K562 (cell line): ENCODE measurements at regions not wholly inside any gene's neighbourhood (a gene's known extent, or its start where the extent isn't known, plus 50 kb on each side); places are given as distances from the start of the nearest gene placed in this dataset.

ENCODE experiments used
- ATAC-seq: fragments of 200-7000 bp; cut with Tn5 transposase; 3 replicates; pipeline ENCODE4 v1.9.1; 2020; ENCODE audit warnings: moderate library complexity
- BruUV-seq: library from RNA; stranded (reverse); fragments of 400-500 nt; replicated peaks from 2 replicates; lab custom pipeline; 2021; lab: Mats Ljungman, UMichigan
- CTCF ChIA-PET: fragments of 300-600 bp; formaldehyde crosslinking; extraction: SDS; loops from one replicate; lab custom pipeline; 2021; ENCODE audit warnings: low intra/inter-chr PET ratio; lab: Yijun Ruan, JAX
- POLR2A ChIA-PET: fragments of 300-600, 350-650 bp; sonication (Branson Sonifier 250); formaldehyde crosslinking; extraction: SDS; loops from one replicate; lab custom pipeline; 2021; ENCODE audit warnings: antibody characterized with exemption, inconsistent platforms; lab: Yijun Ruan, JAX
- DNase-seq, 4 experiments: peaks; one replicate each; pipeline versions ENCODE4 v3.0.0 to v3.0.0-alpha.2; 2011 to 2018; ENCODE audit warnings: low spot score in 3 of 4, mixed read lengths in 3 of 4; ENCODE audit errors: extremely low read depth in 1 of 4
- FAIRE-seq: peaks from 2 replicates; lab custom pipeline; 2011; peaks lifted over from hg19 to GRCh38; lab: Jason Lieb, UNC
- H2AFZ ChIP-seq: 2 replicates; pipeline ENCODE4 v1.6.0; 2011; ENCODE audit warnings: low read depth, low read length, control low read depth, inconsistent platforms
- H3K27ac ChIP-seq: fragments of 200-600 bp; 3 replicates; pipeline ENCODE4 v1.8.0; 2011; ENCODE audit warnings: low read depth, mild to moderate bottlenecking, control low read depth, inconsistent platforms, low read length, moderate library complexity, mixed read lengths; ENCODE audit errors: extremely low read depth
- H3K27me3 ChIP-seq, 2 experiments: fragments of 300-600 bp in 1 of 2; 2 replicates in 1 of 2; 3 replicates in 1 of 2; pipeline versions ENCODE4 v1.6.0 to v1.8.0; 2011; ENCODE audit warnings: inconsistent platforms in 2 of 2, low read length in 2 of 2, mild to moderate bottlenecking in 1 of 2, mixed read lengths in 1 of 2, moderate library complexity in 1 of 2; ENCODE audit not compliant: control insufficient read depth in 2 of 2, insufficient read depth in 2 of 2
- H3K36me3 ChIP-seq: fragments of 300-600 bp; 3 replicates; pipeline ENCODE4 v1.8.0; 2011; ENCODE audit warnings: mild to moderate bottlenecking, low read length, inconsistent platforms; ENCODE audit not compliant: control insufficient read depth, insufficient read depth
- H3K4me1 ChIP-seq, 2 experiments: fragments of 200-600 bp in 1 of 2; replicated peaks in 1 of 2; 2 replicates in 1 of 2; 3 replicates in 1 of 2; pipeline versions ENCODE4 v1.5.1 to v1.8.0; 2011; ENCODE audit warnings: inconsistent platforms in 2 of 2, low read length in 2 of 2, mild to moderate bottlenecking in 1 of 2, mixed read lengths in 1 of 2, moderate library complexity in 1 of 2; ENCODE audit not compliant: control insufficient read depth in 2 of 2, insufficient read depth in 2 of 2
- H3K4me2 ChIP-seq: 2 replicates; pipeline ENCODE4 v1.6.1; 2011; ENCODE audit warnings: low read length, control low read depth, inconsistent platforms, mixed read lengths; ENCODE audit not compliant: insufficient read depth
- H3K4me3 ChIP-seq: fragments of 200-600 bp; sonication (generic), shearing (Covaris generic); 2 replicates; pipeline ENCODE4 v1.5.1; 2016; ENCODE audit warnings: control low read depth, inconsistent platforms
- H3K79me2 ChIP-seq: fragments of 200-600 bp; 3 replicates; pipeline ENCODE4 v1.8.0; 2011; ENCODE audit warnings: low read length, inconsistent platforms; ENCODE audit not compliant: control insufficient read depth, insufficient read depth
- H3K9ac ChIP-seq, 2 experiments: 2 replicates each; pipeline versions ENCODE4 v1.6.0 to v1.6.1; 2011; ENCODE audit warnings: low read depth in 2 of 2, low read length in 2 of 2, control low read depth in 1 of 2, inconsistent platforms in 1 of 2, mild to moderate bottlenecking in 1 of 2, mixed read lengths in 1 of 2; ENCODE audit not compliant: insufficient read depth in 1 of 2
- H3K9me1 ChIP-seq: one replicate; pipeline ENCODE4 v1.6.0; 2011; ENCODE audit warnings: inconsistent platforms, mild to moderate bottlenecking, low read length, moderate library complexity; ENCODE audit not compliant: control insufficient read depth, insufficient read depth
- H3K9me3 ChIP-seq: replicated peaks from 2 replicates; pipeline ENCODE4 v1.5.1; 2011; ENCODE audit warnings: low read depth, low read length, inconsistent platforms; ENCODE audit not compliant: control insufficient read depth, insufficient read depth
- H4K20me1 ChIP-seq: replicated peaks from 2 replicates; pipeline ENCODE4 v1.6.1; 2011; ENCODE audit warnings: low read length, inconsistent platforms, mixed read lengths; ENCODE audit not compliant: control insufficient read depth, insufficient read depth
- CBX8 ChIP-seq: fragments of 200-600 bp; sonication (generic); IDR thresholded peaks from 2 replicates; pipeline ENCODE4 v1.6.1; 2012; ENCODE audit warnings: borderline replicate concordance, mixed run types, low read depth, mild to moderate bottlenecking, moderate library complexity, mixed read lengths, low read length, control low read depth, inconsistent platforms; ENCODE audit not compliant: poor library complexity, severe bottlenecking; ENCODE audit errors: extremely low read depth
- E2F1 ChIP-seq: sonication (generic); formaldehyde crosslinking; IDR thresholded peaks from 2 replicates; pipeline ENCODE4 v1.8.1; 2023; ENCODE audit warnings: mild to moderate bottlenecking, missing genetic modification reagents, moderate library complexity
- STAT6 ChIP-seq: sonication (generic); formaldehyde crosslinking; IDR thresholded peaks from 2 replicates; pipeline ENCODE4 v1.8.1; 2023; ENCODE audit warnings: mild to moderate bottlenecking, missing genetic modification reagents
- ZSCAN29 ChIP-seq: fragments of 450-650 bp; IDR thresholded peaks from 2 replicates; pipeline ENCODE4 v1.6.1; 2017
- WGBS: fragments of 100-300 bp; shearing (Covaris generic); methylation state at CpG from one replicate; pipeline ENCODE4 v1.1.6; 2016; ENCODE audit warnings: low coverage, mixed read lengths; ENCODE audit not compliant: insufficient coverage; ENCODE audit errors: missing lambda C conversion rate; 5-methylcytosine and 5-hydroxymethylcytosine counted together
- in situ Hi-C: fragments of 300-500 bp; cut with MboI; formaldehyde crosslinking; loops from 4 replicates; pipeline ENCODE4 v1.15.0; 2018; ENCODE audit warnings: inconsistent platforms, mixed read lengths
- intact Hi-C: fragments of 100-400 bp; cut with micrococcal nuclease; formaldehyde crosslinking; loops from 2 replicates; pipeline ENCODE4 v1.14.2; 2022
- TF ChIP-seq, protein P1 (sequence below): fragments of 450-650 bp; formaldehyde crosslinking; IDR thresholded peaks from 2 replicates; pipeline ENCODE4 v1.4.0; 2020; ENCODE audit warnings: mild to moderate bottlenecking, moderate library complexity
- TF ChIP-seq, protein P2 (sequence below): sonication (generic); formaldehyde crosslinking; IDR thresholded peaks from 2 replicates; pipeline ENCODE4 v1.8.0; 2023; ENCODE audit warnings: mild to moderate bottlenecking, missing genetic modification reagents

- in situ Hi-C loops (no loop called here), intact Hi-C loops (no loop called here)
- Histone ChIP-seq H3K9ac (no peak overlapping the region), H3K4me1 (no peaks in the 10 kb centered on the region), H3K4me3 (no peak overlapping the region), H3K27ac (no peak overlapping the region), H3K79me2 (no peaks in the 10 kb centered on the region), H4K20me1 (no peaks in the 10 kb centered on the region), H3K9me1 (no peaks in the 10 kb centered on the region), H3K4me2 (no peak overlapping the region), H3K27me3 (no peaks in the 10 kb centered on the region), H3K9me3 (0 out of 2 replicates have a peak, but pooled peaks cover 2% of the 10 kb centered on the region), H3K36me3 (no peaks in the 10 kb centered on the region), H2AFZ (no peak overlapping the region)
- DNase-seq, result no peak
- POLR2A ChIA-PET, result no interaction called here
- CTCF ChIA-PET, result no interaction called here
- no peak for ATAC-seq
- 0% methylated on average over 4 of the region's 4 CpGs for WGBS
- BruUV-seq, result no TSS peak
- FAIRE-seq, result no peak
- TF ChIP-seq, protein P1, sequence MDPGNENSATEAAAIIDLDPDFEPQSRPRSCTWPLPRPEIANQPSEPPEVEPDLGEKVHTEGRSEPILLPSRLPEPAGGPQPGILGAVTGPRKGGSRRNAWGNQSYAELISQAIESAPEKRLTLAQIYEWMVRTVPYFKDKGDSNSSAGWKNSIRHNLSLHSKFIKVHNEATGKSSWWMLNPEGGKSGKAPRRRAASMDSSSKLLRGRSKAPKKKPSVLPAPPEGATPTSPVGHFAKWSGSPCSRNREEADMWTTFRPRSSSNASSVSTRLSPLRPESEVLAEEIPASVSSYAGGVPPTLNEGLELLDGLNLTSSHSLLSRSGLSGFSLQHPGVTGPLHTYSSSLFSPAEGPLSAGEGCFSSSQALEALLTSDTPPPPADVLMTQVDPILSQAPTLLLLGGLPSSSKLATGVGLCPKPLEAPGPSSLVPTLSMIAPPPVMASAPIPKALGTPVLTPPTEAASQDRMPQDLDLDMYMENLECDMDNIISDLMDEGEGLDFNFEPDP (CRISPR knock-in tag), result no peak
- TF ChIP-seq, protein P2, sequence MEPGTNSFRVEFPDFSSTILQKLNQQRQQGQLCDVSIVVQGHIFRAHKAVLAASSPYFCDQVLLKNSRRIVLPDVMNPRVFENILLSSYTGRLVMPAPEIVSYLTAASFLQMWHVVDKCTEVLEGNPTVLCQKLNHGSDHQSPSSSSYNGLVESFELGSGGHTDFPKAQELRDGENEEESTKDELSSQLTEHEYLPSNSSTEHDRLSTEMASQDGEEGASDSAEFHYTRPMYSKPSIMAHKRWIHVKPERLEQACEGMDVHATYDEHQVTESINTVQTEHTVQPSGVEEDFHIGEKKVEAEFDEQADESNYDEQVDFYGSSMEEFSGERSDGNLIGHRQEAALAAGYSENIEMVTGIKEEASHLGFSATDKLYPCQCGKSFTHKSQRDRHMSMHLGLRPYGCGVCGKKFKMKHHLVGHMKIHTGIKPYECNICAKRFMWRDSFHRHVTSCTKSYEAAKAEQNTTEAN (CRISPR knock-in tag), result no peak
- TF ChIP-seq CBX8 (no peak), STAT6 (no peak), ZSCAN29 (no peak), E2F1 (CRISPR knock-in tag) (no peak)
Observed at GRCh38 chr7:46633630-46634240, 712.7 kb upstream of the IGFBP3 start.
